HCT116 (cell line): ENCODE measurements at regions not wholly inside any gene's neighbourhood (a gene's known extent, or its start where the extent isn't known, plus 50 kb on each side); places are given as distances from the start of the nearest gene placed in this dataset.

ENCODE experiments used
- ATAC-seq: fragments of 200-7000 bp; cut with Tn5 transposase; 2 replicates; pipeline ENCODE4 v1.9.1; 2020; ENCODE audit warnings: mild to moderate bottlenecking, moderate library complexity
- BruUV-seq: library from RNA; stranded (reverse); fragments of 400-500 nt; replicated peaks from 2 replicates; lab custom pipeline; 2021; lab: Mats Ljungman, UMichigan
- CTCF ChIA-PET: fragments of 300-600 bp; sonication (Branson Sonifier 250); formaldehyde crosslinking; loops from one replicate; lab custom pipeline; 2021; ENCODE audit warnings: antibody characterized with exemption; lab: Charles Lee
- POLR2A ChIA-PET: fragments of 300-600, 350-600 bp; sonication (Branson Sonifier 250); formaldehyde crosslinking; loops from one replicate; lab custom pipeline; 2021; ENCODE audit warnings: antibody characterized with exemption; lab: Charles Lee
- RAD21 ChIA-PET, 2 experiments: fragments of 300-600 bp; sonication (Branson Sonifier 250); formaldehyde crosslinking; loops; one replicate each; lab custom pipeline; 2023; ENCODE audit warnings: low total read pairs in 2 of 2; ENCODE audit not compliant: uncharacterized antibody in 2 of 2, unreplicated experiment in 2 of 2, low non-redundant PET in 1 of 2; lab: Charles Lee
- DNase-seq: peaks from one replicate; pipeline ENCODE4 v3.0.0-alpha.2; 2010; ENCODE audit warnings: low read depth, low spot score
- H2AFZ ChIP-seq: fragments of 200-600 bp; shearing (Covaris generic), sonication (generic); 2 replicates; pipeline ENCODE4 v1.6.1; 2017; ENCODE audit warnings: low read depth, mixed run types, mixed read lengths, antibody characterized with exemption, low read length; ENCODE audit not compliant: poor library complexity, severe bottlenecking
- H3K27ac ChIP-seq: 2 replicates; pipeline ENCODE4 v1.5.1; 2012; ENCODE audit warnings: low read depth, low read length
- H3K27me3 ChIP-seq: fragments of 200-600 bp; sonication (generic); 2 replicates; pipeline ENCODE4 v1.6.1; 2016; ENCODE audit warnings: mixed run types, low read length, mixed read lengths; ENCODE audit not compliant: insufficient read depth
- H3K36me3 ChIP-seq, 2 experiments: fragments of 200-500 bp in 1 of 2; fragments of 200-600 bp in 1 of 2; sonication (Bioruptor generic) in 1 of 2; sonication (generic) in 1 of 2; 2 replicates each; pipeline versions ENCODE4 v1.5.1 to v1.6.1; 2014 to 2016; ENCODE audit warnings: low read length in 2 of 2, inconsistent platforms in 1 of 2, mixed read lengths in 1 of 2, mixed run types in 1 of 2; ENCODE audit not compliant: insufficient read depth in 2 of 2, control insufficient read depth in 1 of 2
- H3K4me1 ChIP-seq, 2 experiments: fragments of 200-600 bp in 1 of 2; sonication (generic) in 1 of 2; 2 replicates each; pipeline versions ENCODE4 v1.5.1 to v1.6.1; 2012 to 2017; ENCODE audit warnings: low read length in 2 of 2, inconsistent platforms in 1 of 2, mild to moderate bottlenecking in 1 of 2, mixed read lengths in 1 of 2, mixed run types in 1 of 2, moderate library complexity in 1 of 2; ENCODE audit not compliant: insufficient read depth in 2 of 2, control insufficient read depth in 1 of 2
- H3K4me2 ChIP-seq: fragments of 200-600 bp; sonication (generic); 2 replicates; pipeline ENCODE4 v1.6.1; 2017; ENCODE audit warnings: mixed run types, low read length, mixed read lengths
- H3K4me3 ChIP-seq, 2 experiments: fragments of 200-600 bp in 1 of 2; sonication (generic) in 1 of 2; replicated peaks in 1 of 2; 2 replicates each; pipeline ENCODE4 v1.5.1; 2011 to 2016; ENCODE audit warnings: low read length in 2 of 2, control low read depth in 1 of 2, low read depth in 1 of 2, mild to moderate bottlenecking in 1 of 2, mixed read lengths in 1 of 2, mixed run types in 1 of 2
- H3K79me2 ChIP-seq: fragments of 200-600 bp; sonication (generic); 2 replicates; pipeline ENCODE4 v1.6.1; 2017; ENCODE audit warnings: mild to moderate bottlenecking, mixed run types, low read length, moderate library complexity, mixed read lengths; ENCODE audit not compliant: insufficient read depth
- H3K9ac ChIP-seq: fragments of 200-600 bp; sonication (generic); 2 replicates; pipeline ENCODE4 v1.6.1; 2016; ENCODE audit warnings: low read length, mixed read lengths
- H3K9me2 ChIP-seq: fragments of 200-600 bp; sonication (generic), shearing (Covaris generic); 2 replicates; pipeline ENCODE4 v1.6.1; 2017; ENCODE audit warnings: mixed run types, mild to moderate bottlenecking, moderate library complexity; ENCODE audit not compliant: insufficient read depth
- H3K9me3 ChIP-seq, 2 experiments: fragments of 200-500 bp in 1 of 2; fragments of 200-600 bp in 1 of 2; sonication (Bioruptor generic) in 1 of 2; sonication (generic) in 1 of 2; 2 replicates each; pipeline ENCODE4 v1.6.1; 2014 to 2017; ENCODE audit warnings: low read length in 2 of 2, mixed read lengths in 2 of 2, inconsistent platforms in 1 of 2, low read depth in 1 of 2, mild to moderate bottlenecking in 1 of 2, mixed run types in 1 of 2, moderate library complexity in 1 of 2; ENCODE audit not compliant: control insufficient read depth in 1 of 2, insufficient read depth in 1 of 2
- H4K20me1 ChIP-seq: fragments of 200-600 bp; sonication (generic), shearing (Covaris generic); 2 replicates; pipeline ENCODE4 v1.6.1; 2017; ENCODE audit warnings: mixed run types, mild to moderate bottlenecking, moderate library complexity; ENCODE audit not compliant: insufficient read depth
- CBX3 ChIP-seq: IDR thresholded peaks from 2 replicates; pipeline ENCODE4 v1.6.1; 2012; ENCODE audit warnings: low read depth
- CEBPB ChIP-seq: IDR thresholded peaks from 2 replicates; pipeline ENCODE4 v1.6.1; 2012; ENCODE audit warnings: low read depth
- EGR1 ChIP-seq: IDR thresholded peaks from 2 replicates; pipeline ENCODE4 v1.6.1; 2012; ENCODE audit warnings: low read depth
- ELF1 ChIP-seq: IDR thresholded peaks from 2 replicates; pipeline ENCODE4 v1.6.1; 2012; ENCODE audit warnings: low read depth, borderline replicate concordance
- EZH2 ChIP-seq: fragments of 200-600 bp; sonication (generic); IDR thresholded peaks from 2 replicates; pipeline ENCODE4 v1.6.1; 2017; ENCODE audit warnings: antibody characterized with exemption, mixed run types
- FOSL1 ChIP-seq: IDR thresholded peaks from 2 replicates; pipeline ENCODE4 v1.6.1; 2012; ENCODE audit warnings: low read depth
- JUND ChIP-seq: IDR thresholded peaks from 2 replicates; pipeline ENCODE4 v1.6.1; 2012
- POLR2A ChIP-seq: IDR thresholded peaks from 2 replicates; pipeline ENCODE4 v1.7.0; 2011; ENCODE audit warnings: borderline replicate concordance; ENCODE audit not compliant: insufficient read depth, insufficient read length; ENCODE audit errors: extremely low read depth
- POLR2AphosphoS5 ChIP-seq: IDR thresholded peaks from 2 replicates; pipeline ENCODE4 v1.6.1; 2011; ENCODE audit warnings: mild to moderate bottlenecking, low read depth, low read length, moderate library complexity
- RAD21 ChIP-seq: IDR thresholded peaks from 2 replicates; pipeline ENCODE4 v1.6.1; 2012; ENCODE audit warnings: low read depth, mild to moderate bottlenecking
- SP1 ChIP-seq: IDR thresholded peaks from 2 replicates; pipeline ENCODE4 v1.6.1; 2012; ENCODE audit warnings: low read depth
- SRF ChIP-seq: IDR thresholded peaks from 2 replicates; pipeline ENCODE4 v1.6.1; 2012; ENCODE audit warnings: low read depth
- TCF7L2 ChIP-seq: IDR thresholded peaks from 2 replicates; pipeline ENCODE4 v1.7.0; 2011; ENCODE audit warnings: borderline replicate concordance, inconsistent platforms; ENCODE audit not compliant: insufficient read depth, insufficient read length; ENCODE audit errors: extremely low read depth
- YY1 ChIP-seq: IDR thresholded peaks from 2 replicates; pipeline ENCODE4 v1.6.1; 2011; ENCODE audit warnings: low read length, low read depth, moderate library complexity, mild to moderate bottlenecking; ENCODE audit not compliant: insufficient replicate concordance; ENCODE audit errors: extremely low read depth
- ZNF274 ChIP-seq: fragments of 200-500 bp; sonication (Bioruptor generic); IDR thresholded peaks from 2 replicates; pipeline ENCODE4 v1.6.1; 2014; ENCODE audit warnings: mild to moderate bottlenecking, low read depth, low read length, inconsistent platforms
- intact Hi-C: fragments of 100-400 bp; cut with micrococcal nuclease; formaldehyde crosslinking; loops from 2 replicates; pipeline ENCODE4 v1.10.0; 2022
- TF ChIP-seq, protein P1 (sequence below): IDR thresholded peaks from 2 replicates; pipeline ENCODE4 v1.6.1; 2011; ENCODE audit warnings: mild to moderate bottlenecking, low read length, moderate library complexity; ENCODE audit not compliant: insufficient replicate concordance; ENCODE audit errors: extremely low read depth
- TF ChIP-seq, protein P2 (sequence below): IDR thresholded peaks from 2 replicates; pipeline ENCODE4 v1.6.1; 2012; ENCODE audit warnings: low read depth
- TF ChIP-seq, protein P3 (sequence below), 3 experiments: fragments of 200-600 bp in 1 of 3; sonication (generic) in 1 of 3; IDR thresholded peaks in 2 of 3; conservative IDR thresholded peaks in 1 of 3; 2 replicates each; pipeline ENCODE4 v1.5.1; 2012 to 2017; ENCODE audit warnings: low read depth in 2 of 3, low read length in 2 of 3, antibody characterized with exemption in 1 of 3, borderline replicate concordance in 1 of 3, control low read depth in 1 of 3, mild to moderate bottlenecking in 1 of 3, mixed read lengths in 1 of 3, mixed run types in 1 of 3, moderate library complexity in 1 of 3; ENCODE audit not compliant: insufficient read depth in 1 of 3

DNA sequence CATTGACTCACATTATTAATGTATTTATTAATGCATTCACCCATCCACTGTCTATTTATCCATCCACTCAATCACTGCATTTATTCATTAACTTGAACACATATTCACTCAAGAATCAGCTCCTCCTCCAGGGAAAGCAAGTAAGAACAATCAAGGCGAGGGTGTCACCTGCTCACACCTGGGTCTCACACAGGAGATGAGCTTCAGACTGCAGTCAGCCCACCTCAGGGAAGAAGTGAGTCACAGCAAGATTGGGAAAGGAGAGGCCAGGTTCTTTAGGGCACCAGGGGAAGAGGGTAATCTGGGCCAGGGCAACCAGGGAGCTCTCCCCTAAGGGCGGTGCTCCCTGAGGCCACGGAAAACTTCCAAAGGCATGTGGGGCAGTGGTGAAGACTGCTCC, 367.3 kb downstream of the BCL11B start:
- Histone ChIP-seq H3K4me3 (no peak overlapping the region), H3K27me3 (peaks cover 46% of the 10 kb centered on the region; the same call in 1 of the 2 replicates), H3K79me2 (no peaks in the 10 kb centered on the region), H3K9me2 (no peaks in the 10 kb centered on the region), H3K4me1 (peaks cover 31 to 33% of the 10 kb centered on the region in 2 experiments), H3K4me2 (no peak overlapping the region), H3K36me3 (no peaks in the 10 kb centered on the region), H4K20me1 (no peaks in the 10 kb centered on the region), H3K9ac (no peak overlapping the region), H3K27ac (no peak overlapping the region), H3K9me3 (no peaks in the 10 kb centered on the region), H2AFZ (no peak overlapping the region)
- DNase-seq (no peak), ATAC-seq (no peak)
- RAD21 ChIA-PET = interaction anchor here in 1 of 2 experiments (0.7 kb wide), 1 partner anchor 131 kb away, joined by 3 read pairs; no protein-coding TSS in a partner anchor
- no TSS peak for BruUV-seq
- intact Hi-C loops = loop anchor here (5.0 kb wide), 1 partner anchor 123 kb away; no protein-coding TSS in a partner anchor
- POLR2A ChIA-PET = no interaction called here
- CTCF ChIA-PET = no interaction called here
- TF ChIP-seq FOSL1 (no peak), CEBPB (no peak), ELF1 (no peak), SP1 (no peak), TCF7L2 (no peak), YY1 (no peak), RAD21 (no peak), EGR1 (no peak), EZH2 (no peak), POLR2A (no peak), ZNF274 (no peak), POLR2AphosphoS5 (no peak), CBX3 (no peak), SRF (no peak), JUND (no peak)
- TF ChIP-seq, protein P1, sequence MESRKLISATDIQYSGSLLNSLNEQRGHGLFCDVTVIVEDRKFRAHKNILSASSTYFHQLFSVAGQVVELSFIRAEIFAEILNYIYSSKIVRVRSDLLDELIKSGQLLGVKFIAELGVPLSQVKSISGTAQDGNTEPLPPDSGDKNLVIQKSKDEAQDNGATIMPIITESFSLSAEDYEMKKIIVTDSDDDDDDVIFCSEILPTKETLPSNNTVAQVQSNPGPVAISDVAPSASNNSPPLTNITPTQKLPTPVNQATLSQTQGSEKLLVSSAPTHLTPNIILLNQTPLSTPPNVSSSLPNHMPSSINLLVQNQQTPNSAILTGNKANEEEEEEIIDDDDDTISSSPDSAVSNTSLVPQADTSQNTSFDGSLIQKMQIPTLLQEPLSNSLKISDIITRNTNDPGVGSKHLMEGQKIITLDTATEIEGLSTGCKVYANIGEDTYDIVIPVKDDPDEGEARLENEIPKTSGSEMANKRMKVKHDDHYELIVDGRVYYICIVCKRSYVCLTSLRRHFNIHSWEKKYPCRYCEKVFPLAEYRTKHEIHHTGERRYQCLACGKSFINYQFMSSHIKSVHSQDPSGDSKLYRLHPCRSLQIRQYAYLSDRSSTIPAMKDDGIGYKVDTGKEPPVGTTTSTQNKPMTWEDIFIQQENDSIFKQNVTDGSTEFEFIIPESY = no peak
- TF ChIP-seq, protein P2, sequence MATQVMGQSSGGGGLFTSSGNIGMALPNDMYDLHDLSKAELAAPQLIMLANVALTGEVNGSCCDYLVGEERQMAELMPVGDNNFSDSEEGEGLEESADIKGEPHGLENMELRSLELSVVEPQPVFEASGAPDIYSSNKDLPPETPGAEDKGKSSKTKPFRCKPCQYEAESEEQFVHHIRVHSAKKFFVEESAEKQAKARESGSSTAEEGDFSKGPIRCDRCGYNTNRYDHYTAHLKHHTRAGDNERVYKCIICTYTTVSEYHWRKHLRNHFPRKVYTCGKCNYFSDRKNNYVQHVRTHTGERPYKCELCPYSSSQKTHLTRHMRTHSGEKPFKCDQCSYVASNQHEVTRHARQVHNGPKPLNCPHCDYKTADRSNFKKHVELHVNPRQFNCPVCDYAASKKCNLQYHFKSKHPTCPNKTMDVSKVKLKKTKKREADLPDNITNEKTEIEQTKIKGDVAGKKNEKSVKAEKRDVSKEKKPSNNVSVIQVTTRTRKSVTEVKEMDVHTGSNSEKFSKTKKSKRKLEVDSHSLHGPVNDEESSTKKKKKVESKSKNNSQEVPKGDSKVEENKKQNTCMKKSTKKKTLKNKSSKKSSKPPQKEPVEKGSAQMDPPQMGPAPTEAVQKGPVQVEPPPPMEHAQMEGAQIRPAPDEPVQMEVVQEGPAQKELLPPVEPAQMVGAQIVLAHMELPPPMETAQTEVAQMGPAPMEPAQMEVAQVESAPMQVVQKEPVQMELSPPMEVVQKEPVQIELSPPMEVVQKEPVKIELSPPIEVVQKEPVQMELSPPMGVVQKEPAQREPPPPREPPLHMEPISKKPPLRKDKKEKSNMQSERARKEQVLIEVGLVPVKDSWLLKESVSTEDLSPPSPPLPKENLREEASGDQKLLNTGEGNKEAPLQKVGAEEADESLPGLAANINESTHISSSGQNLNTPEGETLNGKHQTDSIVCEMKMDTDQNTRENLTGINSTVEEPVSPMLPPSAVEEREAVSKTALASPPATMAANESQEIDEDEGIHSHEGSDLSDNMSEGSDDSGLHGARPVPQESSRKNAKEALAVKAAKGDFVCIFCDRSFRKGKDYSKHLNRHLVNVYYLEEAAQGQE = no peak
- TF ChIP-seq, protein P3, sequence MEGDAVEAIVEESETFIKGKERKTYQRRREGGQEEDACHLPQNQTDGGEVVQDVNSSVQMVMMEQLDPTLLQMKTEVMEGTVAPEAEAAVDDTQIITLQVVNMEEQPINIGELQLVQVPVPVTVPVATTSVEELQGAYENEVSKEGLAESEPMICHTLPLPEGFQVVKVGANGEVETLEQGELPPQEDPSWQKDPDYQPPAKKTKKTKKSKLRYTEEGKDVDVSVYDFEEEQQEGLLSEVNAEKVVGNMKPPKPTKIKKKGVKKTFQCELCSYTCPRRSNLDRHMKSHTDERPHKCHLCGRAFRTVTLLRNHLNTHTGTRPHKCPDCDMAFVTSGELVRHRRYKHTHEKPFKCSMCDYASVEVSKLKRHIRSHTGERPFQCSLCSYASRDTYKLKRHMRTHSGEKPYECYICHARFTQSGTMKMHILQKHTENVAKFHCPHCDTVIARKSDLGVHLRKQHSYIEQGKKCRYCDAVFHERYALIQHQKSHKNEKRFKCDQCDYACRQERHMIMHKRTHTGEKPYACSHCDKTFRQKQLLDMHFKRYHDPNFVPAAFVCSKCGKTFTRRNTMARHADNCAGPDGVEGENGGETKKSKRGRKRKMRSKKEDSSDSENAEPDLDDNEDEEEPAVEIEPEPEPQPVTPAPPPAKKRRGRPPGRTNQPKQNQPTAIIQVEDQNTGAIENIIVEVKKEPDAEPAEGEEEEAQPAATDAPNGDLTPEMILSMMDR (IDR thresholded peaks at IDR 0.05 in 2 of 3, conservative IDR thresholded peaks at IDR 0.05 in 1 of 3; ENCODE audit: borderline replicate concordance in 1 of 3, insufficient read depth in 1 of 3, low read depth in 2 of 3, low read length in 2 of 3) = no peak
- TF ChIP-seq, all 23 proteins: peak for 0
